ENCODE measurements at regions not wholly inside any gene's neighbourhood (a gene's known extent, or its start where the extent isn't known, plus 50 kb on each side); places are given as distances from the start of the nearest gene placed in this dataset.

- no peak for TF ChIP-seq CTCF (IDR thresholded peaks at IDR 0.05; ENCODE audit: extremely low read depth, missing control alignments)
- DNase-seq (ENCODE audit: low spot score): no peak
Observed at GRCh38 chr5:133841831-133842750, 126.3 kb downstream of the C5orf15 start.

GRCh38 chr5:133840168-133840567, 128.3 kb downstream of the C5orf15 start:
- no peak for TF ChIP-seq CTCF (IDR thresholded peaks at IDR 0.05; ENCODE audit: extremely low read depth, missing control alignments)
- no peak for DNase-seq (ENCODE audit: low spot score)

- DNase-seq (ENCODE audit: low spot score): no peak
- no peak for TF ChIP-seq CTCF (IDR thresholded peaks at IDR 0.05; ENCODE audit: extremely low read depth, missing control alignments)
Observed at GRCh38 chr5:133839721-133840120, 128.7 kb downstream of the C5orf15 start.

GRCh38 chr5:133839090-133839489, 129.3 kb downstream of the C5orf15 start:
- no peak for TF ChIP-seq CTCF (IDR thresholded peaks at IDR 0.05; ENCODE audit: extremely low read depth, missing control alignments)
- no peak for DNase-seq (ENCODE audit: low spot score)

- no peak for TF ChIP-seq CTCF (IDR thresholded peaks at IDR 0.05; ENCODE audit: extremely low read depth, missing control alignments)
- no peak for DNase-seq (ENCODE audit: low spot score)
Observed at GRCh38 chr5:133838286-133838685, 130.1 kb downstream of the C5orf15 start.

- DNase-seq (ENCODE audit: low spot score): no peak
- TF ChIP-seq CTCF (IDR thresholded peaks at IDR 0.05; ENCODE audit: extremely low read depth, missing control alignments): no peak
Observed at GRCh38 chr5:133831491-133832224, 136.8 kb downstream of the C5orf15 start.

GRCh38 chr5:133830911-133831310, 137.5 kb downstream of the C5orf15 start:
- TF ChIP-seq CTCF (IDR thresholded peaks at IDR 0.05; ENCODE audit: extremely low read depth, missing control alignments): no peak

More at GRCh38 chr5:133830911-133831310, 137.5 kb downstream of the C5orf15 start:
- DNase-seq (ENCODE audit: low spot score): no peak

Data from GM20000 (cell line).